Amniotic epithelial cell (primary cell): ENCODE measurements at regions not wholly inside any gene's neighbourhood (a gene's known extent, or its start where the extent isn't known, plus 50 kb on each side); places are given as distances from the start of the nearest gene placed in this dataset.
A peak's percentile ranks its signal among the peaks of the same experiment; 100 is the strongest.
"Not testable (repeated sequence)": the region's sequence is repeated elsewhere in the genome, so short reads cannot be mapped to it uniquely, and the experiment has no call there.

Experiments used
- DNase-seq: peaks from one replicate; pipeline ENCODE4 v3.0.0-alpha.2; 2010; ENCODE audit warnings: low read depth

GRCh38 chr1:9465640-9466039 is 73.6 kb upstream of the SLC25A33 start:
- no peak for DNase-seq

GRCh38 chr1:9466780-9467758 is 72.2 kb upstream of the SLC25A33 start:
- no peak for DNase-seq

- DNase-seq = not testable (repeated sequence)
These were observed 69.4 kb upstream of the SLC25A33 start for GRCh38 chr1:9469882-9470281.

GRCh38 chr1:9471679-9472078 is 67.6 kb upstream of the SLC25A33 start:
- DNase-seq = no peak

- DNase-seq = no peak
These were observed 66.8 kb upstream of the SLC25A33 start for GRCh38 chr1:9472386-9473031.

GRCh38 chr1:9473032-9473807 is 66.0 kb upstream of the SLC25A33 start:
- DNase-seq = peak; percentile 92

- DNase-seq = no peak
These were observed 64.1 kb upstream of the SLC25A33 start for GRCh38 chr1:9475061-9475627.

- peak; percentile 13 for DNase-seq
These were observed 62.3 kb upstream of the SLC25A33 start for GRCh38 chr1:9476790-9477463.

GRCh38 chr1:9477535-9477934 is 61.7 kb upstream of the SLC25A33 start:
- DNase-seq = no peak

- no peak for DNase-seq
These were observed 61.2 kb upstream of the SLC25A33 start for GRCh38 chr1:9478021-9478420.

GRCh38 chr1:9481048-9481447 is 58.2 kb upstream of the SLC25A33 start:
- DNase-seq = no peak

GRCh38 chr1:9482403-9482802 is 56.9 kb upstream of the SLC25A33 start:
- DNase-seq = no peak

GRCh38 chr1:9482816-9483572 is 56.3 kb upstream of the SLC25A33 start:
- no peak for DNase-seq

GRCh38 chr1:9486466-9487140 is 52.7 kb upstream of the SLC25A33 start:
- DNase-seq = no peak
